LNCAP (cell line): ENCODE measurements at regions not wholly inside any gene's neighbourhood (a gene's known extent, or its start where the extent isn't known, plus 50 kb on each side); places are given as distances from the start of the nearest gene placed in this dataset.
A peak's percentile ranks its signal among the peaks of the same experiment; 100 is the strongest.

Experiments
- CTCF ChIP-seq: fragments of 450-650 bp; IDR thresholded peaks from 2 replicates; pipeline ENCODE4 v1.5.1; 2017; ENCODE audit warnings: mild to moderate bottlenecking

- no peak for TF ChIP-seq CTCF
These were observed 59.3 kb downstream of the GPR88 start for GRCh38 chr1:100597061-100597741.

DNA sequence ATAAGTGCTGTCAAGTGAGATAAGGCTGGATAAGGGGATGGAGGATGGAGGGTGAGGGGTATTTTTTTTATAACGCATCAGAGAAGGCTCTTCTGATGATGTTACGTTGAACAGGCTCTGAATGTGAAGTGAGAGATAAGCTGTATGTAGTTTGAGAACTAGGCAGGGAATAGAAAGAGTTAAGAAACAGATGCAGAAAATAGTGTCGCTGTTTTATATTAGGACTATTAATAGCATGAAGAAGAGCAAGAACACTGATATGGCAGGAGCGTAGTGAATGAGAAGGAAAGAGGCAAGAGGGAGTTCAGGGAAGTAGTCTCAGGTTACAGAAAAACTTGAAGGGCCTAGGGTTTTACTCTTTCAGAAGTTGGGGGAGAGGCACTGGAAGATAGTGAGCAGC lies 59.8 kb downstream of the GPR88 start:
- no peak for TF ChIP-seq CTCF

- no peak for TF ChIP-seq CTCF
These were observed 66.4 kb downstream of the GPR88 start for GRCh38 chr1:100604372-100604771.

GRCh38 chr1:100606438-100606837 lies 68.5 kb downstream of the GPR88 start:
- peak; percentile 63 for TF ChIP-seq CTCF

- TF ChIP-seq CTCF, result no peak
These were observed 69.8 kb downstream of the GPR88 start for GRCh38 chr1:100607628-100608240.

GRCh38 chr1:100609849-100610248 lies 71.9 kb downstream of the GPR88 start:
- no peak for TF ChIP-seq CTCF

DNA sequence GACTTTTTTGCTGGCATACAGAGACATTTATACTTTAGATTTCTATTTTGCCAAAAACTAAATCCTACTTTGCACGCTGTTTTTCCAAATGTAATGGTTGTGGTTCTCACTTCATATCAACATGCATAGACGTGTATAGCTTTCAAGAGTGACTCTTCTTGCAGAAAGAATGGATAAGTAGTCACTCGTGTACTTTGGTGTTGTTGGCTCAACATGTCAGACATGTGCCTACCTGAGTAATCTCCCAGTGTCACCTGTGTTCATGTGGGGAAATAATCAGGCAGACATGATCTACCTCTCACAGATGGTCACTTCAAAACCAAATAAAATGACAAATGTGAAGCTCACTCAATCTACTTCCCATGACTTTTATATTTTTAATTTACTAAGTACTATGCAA lies 73.1 kb downstream of the GPR88 start:
- TF ChIP-seq CTCF, result no peak
